Thyroid gland (tissue), 4 donors: ENCODE measurements at regions not wholly inside any gene's neighbourhood (a gene's known extent, or its start where the extent isn't known, plus 50 kb on each side); places are given as distances from the start of the nearest gene placed in this dataset.
"Not testable (repeated sequence)": the region's sequence is repeated elsewhere in the genome, so short reads cannot be mapped to it uniquely, and the experiment has no call there.

ENCODE experiments used
- DNase-seq, 2 donors: peaks; one replicate each; pipeline ENCODE4 v3.0.0-alpha.2; 2019
- H3K27ac ChIP-seq, 3 donors: fragments of 200-600 bp; sonication (generic); 1 replicate in 2 of 3; 2 replicates in 1 of 3; pipeline ENCODE4 v1.5.1; 2016 to 2019; ENCODE audit warnings: mild to moderate bottlenecking in 1 of 3, moderate library complexity in 1 of 3
- H3K27me3 ChIP-seq: fragments of 200-600 bp; sonication (generic); one replicate; pipeline ENCODE4 v1.5.1; 2019
- H3K36me3 ChIP-seq, 2 donors: fragments of 200-600 bp; sonication (generic); one replicate each; pipeline ENCODE4 v1.5.1; 2016 to 2019
- H3K4me1 ChIP-seq, 2 donors: fragments of 200-600 bp; sonication (generic); one replicate each; pipeline ENCODE4 v1.5.1; 2017 to 2019
- H3K4me3 ChIP-seq, 3 donors: fragments of 200-600 bp; sonication (generic); replicated peaks in 1 of 3; 1 replicate in 2 of 3; 2 replicates in 1 of 3; pipeline ENCODE4 v1.5.1; 2016; ENCODE audit warnings: mild to moderate bottlenecking in 1 of 3
- H3K9me3 ChIP-seq: fragments of 200-600 bp; sonication (generic); one replicate; pipeline ENCODE4 v1.5.1; 2017
- POLR2A ChIP-seq, 2 donors: fragments of 450-650 bp; IDR thresholded peaks; one replicate each; pipeline ENCODE4 v1.6.1; 2017; ENCODE audit warnings: antibody characterized with exemption in 2 of 2, mild to moderate bottlenecking in 2 of 2, moderate library complexity in 1 of 2
- WGBS, 2 donors: methylation state at CpG; one replicate each; pipeline ENCODE4 v1.1.5; 2017; 5-methylcytosine and 5-hydroxymethylcytosine counted together
- intact Hi-C: fragments of 100-400 bp; cut with DNase I; formaldehyde crosslinking; loops from one replicate; pipeline ENCODE4 v1.15.1; 2023
- TF ChIP-seq, protein P1 (sequence below), 6 experiments: fragments of 200-600 bp in 3 of 6; fragments of 450-650 bp in 3 of 6; sonication (generic) in 3 of 6; IDR thresholded peaks; one replicate each; pipeline ENCODE4 v1.5.1; 2016 to 2019; ENCODE audit warnings: antibody characterized with exemption in 6 of 6, mild to moderate bottlenecking in 2 of 6, inconsistent platforms in 1 of 6, moderate library complexity in 1 of 6

DNA sequence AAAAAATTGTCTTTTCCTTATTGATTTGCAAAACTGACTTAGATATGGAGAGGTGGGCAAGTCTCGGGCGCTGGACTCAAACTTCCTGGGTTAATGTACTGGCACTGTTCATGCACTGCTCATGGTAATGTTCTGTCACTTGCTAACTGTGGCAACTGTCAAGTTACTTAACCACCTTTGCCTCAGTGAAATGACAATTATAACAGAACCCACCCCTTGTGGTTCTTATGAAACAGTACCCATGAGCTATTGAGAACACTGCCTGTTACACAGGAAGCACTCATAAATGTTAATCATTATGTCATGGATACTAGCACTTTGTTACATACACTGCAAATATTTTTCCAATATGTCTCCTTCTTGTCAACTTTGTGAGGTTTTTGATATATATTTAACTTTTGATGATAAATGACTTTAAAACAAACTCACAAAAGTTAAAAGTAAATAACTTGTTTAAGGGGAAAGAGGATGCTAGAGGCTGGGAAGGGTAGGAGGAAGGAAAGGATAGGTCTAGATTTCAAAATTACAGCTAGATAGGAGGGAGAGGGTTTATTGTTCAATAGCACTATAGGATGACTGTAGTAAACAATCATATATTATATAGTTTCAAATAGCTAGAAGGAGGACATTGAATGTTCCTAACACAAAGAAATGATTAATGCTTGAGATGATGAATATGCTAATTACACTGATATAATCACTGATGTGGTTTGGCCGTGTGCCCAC is 342.5 kb downstream of the ADGRL2 start:
- Histone ChIP-seq H3K4me3 (no peak overlapping the region), H3K27me3 (no peaks in the 10 kb centered on the region), H3K4me1 (no peaks in the 10 kb centered on the region), H3K27ac (no peak overlapping the region), H3K36me3 (no peaks in the 10 kb centered on the region), H3K9me3 (no peaks in the 10 kb centered on the region)
- intact Hi-C loops, result no loop called here
- no peak for DNase-seq
- TF ChIP-seq, protein P1, sequence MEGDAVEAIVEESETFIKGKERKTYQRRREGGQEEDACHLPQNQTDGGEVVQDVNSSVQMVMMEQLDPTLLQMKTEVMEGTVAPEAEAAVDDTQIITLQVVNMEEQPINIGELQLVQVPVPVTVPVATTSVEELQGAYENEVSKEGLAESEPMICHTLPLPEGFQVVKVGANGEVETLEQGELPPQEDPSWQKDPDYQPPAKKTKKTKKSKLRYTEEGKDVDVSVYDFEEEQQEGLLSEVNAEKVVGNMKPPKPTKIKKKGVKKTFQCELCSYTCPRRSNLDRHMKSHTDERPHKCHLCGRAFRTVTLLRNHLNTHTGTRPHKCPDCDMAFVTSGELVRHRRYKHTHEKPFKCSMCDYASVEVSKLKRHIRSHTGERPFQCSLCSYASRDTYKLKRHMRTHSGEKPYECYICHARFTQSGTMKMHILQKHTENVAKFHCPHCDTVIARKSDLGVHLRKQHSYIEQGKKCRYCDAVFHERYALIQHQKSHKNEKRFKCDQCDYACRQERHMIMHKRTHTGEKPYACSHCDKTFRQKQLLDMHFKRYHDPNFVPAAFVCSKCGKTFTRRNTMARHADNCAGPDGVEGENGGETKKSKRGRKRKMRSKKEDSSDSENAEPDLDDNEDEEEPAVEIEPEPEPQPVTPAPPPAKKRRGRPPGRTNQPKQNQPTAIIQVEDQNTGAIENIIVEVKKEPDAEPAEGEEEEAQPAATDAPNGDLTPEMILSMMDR (IDR thresholded peaks at IDR 0.05), result no peak
- TF ChIP-seq POLR2A (IDR thresholded peaks at IDR 0.05), result no peak
- 92% methylated on average over 3 of the region's 3 CpGs for WGBS, 2 donors

GRCh38 chr1:82141390-82141789 is 340.7 kb downstream of the ADGRL2 start:
- intact Hi-C loops, result no loop called here
- Histone ChIP-seq H3K27me3 (no peaks in the 10 kb centered on the region), H3K4me1 (no peaks in the 10 kb centered on the region), H3K27ac (no peak overlapping the region), H3K36me3 (no peaks in the 10 kb centered on the region), H3K9me3 (no peaks in the 10 kb centered on the region), H3K4me3 (no peak overlapping the region)
- 67 to 77% methylated on average over 2 of the region's 2 CpGs for WGBS, 2 donors
- TF ChIP-seq POLR2A (IDR thresholded peaks at IDR 0.05), result no peak
- TF ChIP-seq, protein P1 (IDR thresholded peaks at IDR 0.05), result no peak
- no peak for DNase-seq

- H3K4me3 ChIP-seq, result no peak overlapping the region
- H3K4me1 ChIP-seq, result no peaks in the 10 kb centered on the region
- TF ChIP-seq, protein P1 (IDR thresholded peaks at IDR 0.05), result no peak
- no peak for TF ChIP-seq POLR2A (IDR thresholded peaks at IDR 0.05)
- H3K36me3 ChIP-seq, result no peaks in the 10 kb centered on the region
- WGBS, 2 donors, result 92 to 96% methylated on average over 8 of the region's 8 CpGs
- no peak for DNase-seq
- no peaks in the 10 kb centered on the region for H3K27me3 ChIP-seq
- H3K27ac ChIP-seq, result no peak overlapping the region
- intact Hi-C loops, result no loop called here
- no peaks in the 10 kb centered on the region for H3K9me3 ChIP-seq
Measured at GRCh38 chr1:82139751-82140468, 339.2 kb downstream of the ADGRL2 start.

DNA sequence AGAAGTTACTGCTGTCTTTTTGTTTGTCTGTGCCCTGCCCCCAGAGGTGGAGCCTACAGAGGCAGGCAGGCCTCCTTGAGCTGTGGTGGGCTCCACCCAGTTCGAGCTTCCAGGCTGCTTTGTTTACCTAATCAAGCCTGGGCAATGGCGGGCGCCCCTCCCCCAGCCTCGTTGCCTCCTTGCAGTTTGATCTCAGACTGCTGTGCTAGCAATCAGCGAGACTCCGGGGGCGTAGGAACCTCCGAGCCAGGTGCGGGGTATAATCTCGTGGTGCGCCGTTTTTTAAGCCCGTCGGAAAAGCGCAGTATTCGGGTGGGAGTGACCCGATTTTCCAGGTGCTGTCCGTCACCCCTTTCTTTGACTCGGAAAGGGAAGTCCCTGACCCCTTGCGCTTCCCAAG is 335.6 kb downstream of the ADGRL2 start:
- H3K4me1 ChIP-seq, H3K4me3 ChIP-seq, intact Hi-C loops, H3K27ac ChIP-seq, H3K36me3 ChIP-seq, DNase-seq, H3K9me3 ChIP-seq, H3K27me3 ChIP-seq: not testable (repeated sequence)
- 88 to 92% methylated on average over 10 to 20 of the region's 20 CpGs for WGBS, 2 donors

- Histone ChIP-seq H3K4me3 (no peak overlapping the region), H3K4me1 (no peaks in the 10 kb centered on the region), H3K27ac (no peak overlapping the region), H3K27me3 (no peaks in the 10 kb centered on the region), H3K36me3 (no peaks in the 10 kb centered on the region), H3K9me3 (no peaks in the 10 kb centered on the region)
- no peak for TF ChIP-seq POLR2A (IDR thresholded peaks at IDR 0.05)
- TF ChIP-seq, protein P1 (IDR thresholded peaks at IDR 0.05), result no peak
- DNase-seq, result no peak
- WGBS, 2 donors, result 74 to 79% methylated on average over 1 of the region's 1 CpG
- intact Hi-C loops, result no loop called here
Measured at GRCh38 chr1:82125866-82126265, 325.1 kb downstream of the ADGRL2 start.
